H1 (cell line): ENCODE measurements at regions not wholly inside any gene's neighbourhood (a gene's known extent, or its start where the extent isn't known, plus 50 kb on each side); places are given as distances from the start of the nearest gene placed in this dataset.

Experiments used
- CTCF ChIA-PET: fragments of 300-600 bp; sonication (Branson Sonifier 250); formaldehyde crosslinking; loops from one replicate; lab custom pipeline; 2021; ENCODE audit not compliant: partially characterized antibody; lab: Charles Lee
- POLR2A ChIA-PET: fragments of 300-600 bp; sonication (Branson Sonifier 250); formaldehyde crosslinking; loops from one replicate; lab custom pipeline; 2021; ENCODE audit warnings: inconsistent platforms; ENCODE audit not compliant: partially characterized antibody; lab: Charles Lee
- DNase-seq, 2 experiments: peaks; one replicate each; pipeline versions ENCODE4 v3.0.0 to v3.0.0-alpha.2; 2010 to 2022; ENCODE audit warnings: low spot score in 2 of 2, low read depth in 1 of 2, mixed read lengths in 1 of 2
- FAIRE-seq: peaks from 2 replicates; lab custom pipeline; 2011; peaks lifted over from hg19 to GRCh38; lab: Jason Lieb, UNC
- H2AFZ ChIP-seq: 2 replicates; pipeline ENCODE4 v1.8.1; 2012; ENCODE audit warnings: low read length, inconsistent platforms
- H2AK5ac ChIP-seq: 2 replicates; pipeline ENCODE4 v1.6.1; 2013; ENCODE audit warnings: low read depth, low read length
- H2BK120ac ChIP-seq: replicated peaks from 2 replicates; pipeline ENCODE3; 2013; ENCODE audit warnings: low read depth, low read length, inconsistent platforms
- H2BK12ac ChIP-seq: 2 replicates; pipeline ENCODE4 v1.6.1; 2013; ENCODE audit warnings: low read depth, low read length
- H2BK15ac ChIP-seq: 2 replicates; pipeline ENCODE4 v1.6.1; 2013; ENCODE audit warnings: low read length
- H2BK20ac ChIP-seq: 2 replicates; pipeline ENCODE4 v1.6.1; 2013; ENCODE audit warnings: low read length
- H2BK5ac ChIP-seq: 2 replicates; pipeline ENCODE4 v1.6.1; 2013; ENCODE audit warnings: low read depth, low read length
- H3K14ac ChIP-seq: 2 replicates; pipeline ENCODE4 v1.6.1; 2013; ENCODE audit warnings: inconsistent platforms; ENCODE audit not compliant: insufficient read length
- H3K18ac ChIP-seq: 2 replicates; pipeline ENCODE4 v1.6.1; 2013; ENCODE audit warnings: low read length; ENCODE audit errors: extremely low read depth
- H3K23ac ChIP-seq: 2 replicates; pipeline ENCODE4 v1.6.1; 2013; ENCODE audit warnings: inconsistent platforms; ENCODE audit not compliant: insufficient read length
- H3K23me2 ChIP-seq: 2 replicates; pipeline ENCODE4 v1.6.1; 2013; ENCODE audit warnings: low read depth, low read length
- H3K27ac ChIP-seq: 2 replicates; pipeline ENCODE4 v1.6.1; 2011; ENCODE audit warnings: low read depth, low read length, inconsistent platforms
- H3K27me3 ChIP-seq, 4 experiments: replicated peaks in 1 of 4; 1 replicate in 1 of 4; 2 replicates in 3 of 4; pipeline versions ENCODE4 v1.6.1 to v1.8.1; 2011 to 2013; ENCODE audit warnings: low read length in 3 of 4, mild to moderate bottlenecking in 3 of 4, inconsistent platforms in 2 of 4, mixed read lengths in 2 of 4, moderate library complexity in 1 of 4; ENCODE audit not compliant: control insufficient read depth in 3 of 4, insufficient read depth in 3 of 4; ENCODE audit errors: extremely low read depth in 1 of 4
- H3K36me3 ChIP-seq, 4 experiments: 2 replicates each; pipeline versions ENCODE4 v1.6.1 to v1.8.1; 2011 to 2013; ENCODE audit warnings: mild to moderate bottlenecking in 4 of 4, low read length in 3 of 4, moderate library complexity in 2 of 4, control low read depth in 1 of 4, inconsistent platforms in 1 of 4; ENCODE audit not compliant: insufficient read depth in 4 of 4, control insufficient read depth in 2 of 4
- H3K4ac ChIP-seq: replicated peaks from 2 replicates; pipeline ENCODE3; 2013; ENCODE audit warnings: low read length, low read depth, mixed read lengths, inconsistent platforms; ENCODE audit not compliant: insufficient read length
- H3K4me1 ChIP-seq, 4 experiments: replicated peaks in 1 of 4; 1 replicate in 1 of 4; 2 replicates in 3 of 4; pipeline versions ENCODE4 v1.6.1 to v1.8.1; 2011 to 2013; ENCODE audit warnings: low read length in 3 of 4, inconsistent platforms in 2 of 4, mixed read lengths in 1 of 4; ENCODE audit not compliant: insufficient read depth in 4 of 4, control insufficient read depth in 3 of 4
- H3K4me2 ChIP-seq, 2 experiments: 2 replicates each; pipeline versions ENCODE4 v1.6.1 to v1.8.1; 2011 to 2013; ENCODE audit warnings: low read depth in 2 of 2, low read length in 2 of 2, control low read depth in 1 of 2, inconsistent platforms in 1 of 2, mild to moderate bottlenecking in 1 of 2; ENCODE audit not compliant: insufficient read depth in 1 of 2
- H3K4me3 ChIP-seq, 4 experiments: fragments of 200-600, 300-600 bp in 1 of 4; sonication (generic), shearing (Covaris generic), sonication (Bioruptor Twin) in 1 of 4; 2 replicates each; pipeline versions ENCODE4 v1.5.1 to v1.8.1; 2011 to 2016; ENCODE audit warnings: low read length in 4 of 4, low read depth in 3 of 4, control low read depth in 2 of 4, inconsistent platforms in 2 of 4, mild to moderate bottlenecking in 2 of 4, mixed read lengths in 1 of 4, moderate library complexity in 1 of 4; ENCODE audit not compliant: insufficient read depth in 2 of 4; ENCODE audit errors: extremely low read depth in 1 of 4
- H3K56ac ChIP-seq: replicated peaks from 2 replicates; pipeline ENCODE3; 2013; ENCODE audit warnings: low read depth, mild to moderate bottlenecking, mixed read lengths, low read length, inconsistent platforms; ENCODE audit not compliant: insufficient read length
- H3K79me1 ChIP-seq: 2 replicates; pipeline ENCODE4 v1.6.1; 2013; ENCODE audit warnings: low read depth, low read length, control low read depth
- H3K79me2 ChIP-seq, 2 experiments: 2 replicates each; pipeline versions ENCODE4 v1.6.1 to v1.8.1; 2012 to 2013; ENCODE audit warnings: low read length in 2 of 2, mild to moderate bottlenecking in 2 of 2, inconsistent platforms in 1 of 2; ENCODE audit not compliant: insufficient read depth in 2 of 2, control insufficient read depth in 1 of 2
- H3K9ac ChIP-seq, 4 experiments: replicated peaks in 1 of 4; 1 replicate in 1 of 4; 2 replicates in 3 of 4; pipeline versions ENCODE4 v1.6.1 to v1.8.1; 2011 to 2013; ENCODE audit warnings: low read depth in 3 of 4, low read length in 3 of 4, control low read depth in 2 of 4, mild to moderate bottlenecking in 2 of 4, moderate library complexity in 2 of 4, inconsistent platforms in 1 of 4; ENCODE audit errors: extremely low read depth in 1 of 4
- H3K9me3 ChIP-seq, 2 experiments: 2 replicates each; pipeline versions ENCODE4 v1.6.1 to v1.8.1; 2012 to 2013; ENCODE audit warnings: mild to moderate bottlenecking in 2 of 2, moderate library complexity in 2 of 2, control low read depth in 1 of 2, inconsistent platforms in 1 of 2, low read depth in 1 of 2, low read length in 1 of 2, mixed read lengths in 1 of 2; ENCODE audit not compliant: insufficient read depth in 2 of 2
- H4K20me1 ChIP-seq, 2 experiments: replicated peaks in 1 of 2; 2 replicates each; pipeline versions ENCODE3 to v1.8.1; 2011 to 2013; ENCODE audit warnings: inconsistent platforms in 2 of 2, low read length in 2 of 2, mild to moderate bottlenecking in 1 of 2; ENCODE audit not compliant: insufficient read depth in 2 of 2, control insufficient read depth in 1 of 2
- H4K5ac ChIP-seq: 2 replicates; pipeline ENCODE4 v1.6.1; 2013; ENCODE audit warnings: low read length, low read depth, mixed read lengths, inconsistent platforms; ENCODE audit not compliant: insufficient read length
- H4K8ac ChIP-seq: 2 replicates; pipeline ENCODE4 v1.8.0; 2013; ENCODE audit warnings: mild to moderate bottlenecking, moderate library complexity, low read length, inconsistent platforms; ENCODE audit not compliant: insufficient read depth; ENCODE audit errors: extremely low read depth
- H4K91ac ChIP-seq: replicated peaks from 2 replicates; pipeline ENCODE3; 2013; ENCODE audit warnings: low read length, mixed read lengths, inconsistent platforms; ENCODE audit not compliant: insufficient read length
- BRCA1 ChIP-seq: IDR thresholded peaks from 2 replicates; pipeline ENCODE4 v1.6.1; 2012; ENCODE audit warnings: low read depth, low read length, improper control_type of control experiment
- CEBPB ChIP-seq: IDR thresholded peaks from 2 replicates; pipeline ENCODE4 v1.6.1; 2012; ENCODE audit warnings: low read depth, low read length
- CREB1 ChIP-seq: IDR thresholded peaks from 2 replicates; pipeline ENCODE4 v1.6.1; 2012; ENCODE audit warnings: inconsistent platforms
- EGR1 ChIP-seq: IDR thresholded peaks from 2 replicates; pipeline ENCODE4 v1.6.1; 2011; ENCODE audit warnings: low read depth, low read length, borderline replicate concordance
- HDAC2 ChIP-seq, 2 experiments: fragments of 300-600 bp in 1 of 2; sonication (generic) in 1 of 2; IDR thresholded peaks; 2 replicates each; pipeline ENCODE4 v1.6.1; 2011 to 2012; ENCODE audit warnings: low read depth in 2 of 2, low read length in 2 of 2, mild to moderate bottlenecking in 2 of 2, moderate library complexity in 2 of 2, borderline replicate concordance in 1 of 2, inconsistent platforms in 1 of 2
- KDM5A ChIP-seq: fragments of 200-600 bp; IDR thresholded peaks from 2 replicates; pipeline ENCODE4 v1.7.1; 2012; ENCODE audit warnings: mild to moderate bottlenecking, low read length, inconsistent platforms, mixed read lengths
- NANOG ChIP-seq: IDR thresholded peaks from 2 replicates; pipeline ENCODE4 v1.6.1; 2011; ENCODE audit warnings: low read length, low read depth, mild to moderate bottlenecking, inconsistent platforms; ENCODE audit not compliant: insufficient read depth, poor library complexity, severe bottlenecking
- SIX5 ChIP-seq: IDR thresholded peaks from 2 replicates; pipeline ENCODE4 v1.6.1; 2011; ENCODE audit warnings: mild to moderate bottlenecking, low read depth, low read length
- SP4 ChIP-seq: IDR thresholded peaks from 2 replicates; pipeline ENCODE4 v1.6.1; 2012; ENCODE audit warnings: low read length, inconsistent platforms
- TAF7 ChIP-seq: optimal IDR thresholded peaks from 2 replicates; pipeline ENCODE3; 2011; ENCODE audit warnings: low read depth, mild to moderate bottlenecking, inconsistent platforms, low read length, moderate library complexity, borderline replicate concordance
- USF2 ChIP-seq: IDR thresholded peaks from 2 replicates; pipeline ENCODE4 v1.6.1; 2011; ENCODE audit warnings: low read length, improper control_type of control experiment
- ZNF274 ChIP-seq: IDR thresholded peaks from 2 replicates; pipeline ENCODE4 v1.7.0; 2012; ENCODE audit warnings: low read length, borderline replicate concordance; ENCODE audit errors: extremely low read depth
- WGBS, 2 experiments: shearing (Covaris generic) in 1 of 2; methylation state at CpG; one replicate each; pipeline versions ENCODE4 v1.1.6 to v1.1.7; 2013 to 2015; ENCODE audit warnings: low lambda C conversion rate in 2 of 2, mixed read lengths in 2 of 2, inconsistent platforms in 1 of 2, low coverage in 1 of 2, missing lambda C conversion rate in 1 of 2; ENCODE audit not compliant: insufficient replicate concordance in 2 of 2, insufficient coverage in 1 of 2, insufficient read length in 1 of 2; ENCODE audit errors: extremely low coverage in 1 of 2, missing lambda C conversion rate in 1 of 2; 5-methylcytosine and 5-hydroxymethylcytosine counted together

GRCh38 chr6:20325641-20326421 lies 75.8 kb upstream of the E2F3 start:
- CTCF ChIA-PET = interaction anchor here (0.5 to 0.6 kb wide), 3 partner anchors 49 to 268 kb away, joined by 3 to 5 read pairs (median 4); no protein-coding TSS in a partner anchor
- H4K8ac ChIP-seq = no peak overlapping the region
- 91% methylated on average over 6 of the region's 6 CpGs; no CpG with 5 or more reads in 1 of the 2 experiments for WGBS, 2 experiments
- H2BK20ac ChIP-seq = no peak overlapping the region
- H3K79me1 ChIP-seq = no peaks in the 10 kb centered on the region
- no peaks in the 10 kb centered on the region for H4K20me1 ChIP-seq
- no peak overlapping the region for H3K4me3 ChIP-seq
- H3K4me1 ChIP-seq = peaks cover 0 to 4% (median 1%) of the 10 kb centered on the region in 4 experiments; a peak in 4 of 7 replicates
- H4K5ac ChIP-seq = no peak overlapping the region
- H2BK120ac ChIP-seq = no peak overlapping the region
- H3K23ac ChIP-seq = no peak overlapping the region
- H2BK5ac ChIP-seq = no peak overlapping the region
- POLR2A ChIA-PET = interaction anchor here (0.9 kb wide), 1 partner anchor 78 kb away, joined by 4 read pairs; no protein-coding TSS in a partner anchor
- no peak overlapping the region for H2AK5ac ChIP-seq
- no peak overlapping the region for H3K56ac ChIP-seq
- no peak overlapping the region for H3K9ac ChIP-seq
- H3K9me3 ChIP-seq = no peaks in the 10 kb centered on the region
- no peak overlapping the region for H2BK15ac ChIP-seq
- no peak overlapping the region for H3K18ac ChIP-seq
- no peaks in the 10 kb centered on the region for H3K23me2 ChIP-seq
- no peak overlapping the region for H3K27ac ChIP-seq
- no peak overlapping the region for H2BK12ac ChIP-seq
- H3K36me3 ChIP-seq = no peaks in the 10 kb centered on the region
- H3K14ac ChIP-seq = no peak overlapping the region
- DNase-seq (no peak), FAIRE-seq (no peak)
- no peak overlapping the region for H3K4ac ChIP-seq
- no peaks in the 10 kb centered on the region for H3K79me2 ChIP-seq
- H3K4me2 ChIP-seq = no peak overlapping the region
- no peaks in the 10 kb centered on the region for H3K27me3 ChIP-seq
- H2AFZ ChIP-seq = no peak overlapping the region
- no peak overlapping the region for H4K91ac ChIP-seq
- no peak for TF ChIP-seq BRCA1
- TF ChIP-seq TAF7 = no peak
- no peak for TF ChIP-seq ZNF274
- TF ChIP-seq CEBPB = no peak
- TF ChIP-seq HDAC2 (IDR thresholded peaks at IDR 0.05; ENCODE audit: borderline replicate concordance in 1 of 2, low read depth in 2 of 2, low read length in 2 of 2) = no peak
- TF ChIP-seq USF2 = no peak
- TF ChIP-seq NANOG = no peak
- no peak for TF ChIP-seq SIX5
- TF ChIP-seq CREB1 = no peak
- no peak for TF ChIP-seq KDM5A
- TF ChIP-seq EGR1 = no peak
- TF ChIP-seq SP4 = no peak
